GM18511 (cell line): ENCODE measurements at regions not wholly inside any gene's neighbourhood (a gene's known extent, or its start where the extent isn't known, plus 50 kb on each side); places are given as distances from the start of the nearest gene placed in this dataset.

Source experiments
- ATAC-seq: cut with Tn5 transposase; IDR thresholded peaks from one replicate; pipeline ENCODE4 v1.9.1; 2021; ENCODE audit warnings: mild to moderate bottlenecking, moderate library complexity; ENCODE audit not compliant: unreplicated experiment

DNA sequence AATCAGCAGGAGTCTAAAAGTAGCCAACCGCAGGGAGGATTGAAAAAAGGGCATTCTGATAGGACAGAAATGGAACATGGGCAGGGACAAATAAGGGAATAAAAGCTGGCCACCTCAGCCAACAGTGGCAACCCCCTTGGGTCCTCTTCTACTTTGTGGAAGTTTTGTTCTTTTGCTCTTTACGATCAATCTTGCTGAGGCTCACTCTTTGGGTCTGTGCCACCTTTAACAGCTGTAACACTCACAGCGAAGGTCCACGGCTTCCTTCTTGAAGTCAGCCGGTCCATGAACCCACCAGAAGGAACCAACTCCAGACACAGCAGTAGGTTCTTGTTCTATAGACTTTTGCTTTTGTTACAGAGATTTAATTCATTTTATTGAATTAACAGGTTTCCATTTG is 285.4 kb upstream of the CDH20 start:
- ATAC-seq, result no peak

DNA sequence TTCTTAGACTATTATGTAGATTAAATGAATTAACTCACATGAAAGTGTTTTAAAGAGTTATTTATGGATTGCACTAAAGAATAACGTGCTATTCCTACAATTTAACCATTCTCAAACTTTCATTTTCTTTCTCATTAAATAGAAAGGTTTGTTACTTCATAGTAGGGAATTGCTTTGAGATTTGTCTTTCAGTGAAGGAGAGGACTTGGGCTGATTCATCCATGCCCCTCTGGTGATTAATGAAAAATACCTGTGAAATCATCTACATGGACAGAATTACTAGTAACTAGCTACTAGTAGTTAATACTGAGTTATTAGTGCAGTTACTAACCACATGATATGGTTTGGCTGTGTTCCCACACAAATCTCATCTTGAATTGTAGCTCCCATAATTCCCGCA is 275.8 kb upstream of the CDH20 start:
- ATAC-seq, result no peak

DNA sequence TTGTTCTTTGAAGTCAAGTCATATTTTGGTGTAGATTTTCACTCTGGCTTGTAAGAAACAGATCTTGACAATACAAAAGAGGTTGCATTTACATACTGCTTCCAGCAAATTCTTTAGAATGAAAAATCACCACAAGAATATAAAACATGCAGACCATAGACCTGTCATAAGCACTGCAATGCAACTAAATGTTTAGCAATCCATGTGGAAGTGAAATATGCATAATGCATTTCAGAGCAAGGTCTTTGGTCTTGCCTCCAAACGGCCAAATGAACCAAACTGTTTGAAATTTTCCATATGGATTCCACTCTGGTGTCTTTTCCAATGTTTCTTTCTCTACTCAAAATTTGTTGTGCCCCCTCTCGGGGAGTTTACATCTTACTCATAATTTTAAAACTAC is 271.0 kb upstream of the CDH20 start:
- ATAC-seq, result no peak

DNA sequence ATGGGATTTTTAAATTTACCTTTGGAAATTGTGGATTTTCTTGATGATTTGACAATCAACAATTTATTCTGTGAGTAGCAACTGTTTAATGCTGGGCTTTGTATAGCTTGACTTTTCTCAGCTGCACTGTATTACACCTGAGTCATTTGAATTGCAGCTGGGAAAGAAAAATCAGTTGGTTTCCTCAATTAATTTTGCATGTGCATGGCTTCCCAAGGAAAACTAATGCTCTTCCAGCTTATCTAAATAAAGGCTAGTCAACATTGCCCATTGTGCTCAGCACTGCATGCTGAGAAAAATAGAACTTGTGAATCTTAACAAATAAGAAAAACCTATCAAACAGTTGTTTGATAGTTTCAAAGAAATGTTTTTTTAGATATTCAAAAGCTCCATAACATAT is 268.3 kb upstream of the CDH20 start:
- ATAC-seq, result no peak

DNA sequence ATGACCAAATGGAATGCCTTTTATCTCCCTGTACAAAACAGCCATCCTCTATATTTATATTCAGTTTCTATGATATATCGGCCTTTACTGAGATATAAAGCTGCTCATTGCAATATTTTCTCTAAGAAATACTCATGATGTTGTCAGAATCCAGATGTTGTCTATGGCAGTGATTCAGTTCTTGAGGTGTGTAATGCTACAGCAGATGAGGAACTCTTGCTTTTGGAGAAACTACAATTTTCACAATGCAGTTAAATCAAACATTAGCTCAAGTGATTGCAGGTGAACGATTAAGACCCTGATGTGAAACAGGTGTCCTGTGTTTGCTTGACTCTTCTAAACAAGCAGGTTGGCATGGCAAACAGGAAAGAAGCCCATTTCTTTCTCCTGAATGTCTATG is 256.2 kb upstream of the CDH20 start:
- ATAC-seq, result no peak

DNA sequence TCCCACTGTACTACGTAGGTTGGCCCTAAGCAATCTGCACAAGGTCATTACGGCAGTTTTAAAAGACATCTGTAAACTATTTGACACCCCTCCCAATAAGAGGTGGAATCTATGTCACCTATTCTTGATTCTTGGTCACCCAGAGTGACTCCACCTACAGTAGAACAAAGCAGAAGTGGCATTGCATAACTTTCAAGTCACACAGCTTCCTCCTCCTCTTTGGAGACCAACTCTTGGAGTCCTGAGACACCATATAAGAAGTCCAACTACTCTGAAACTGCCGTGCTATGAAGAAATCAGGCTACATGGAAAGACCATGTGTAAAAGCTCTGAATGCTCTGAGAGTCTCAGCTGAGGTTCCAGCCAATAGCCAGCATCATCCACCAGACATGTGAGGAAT is 253.5 kb upstream of the CDH20 start:
- ATAC-seq, result no peak

DNA sequence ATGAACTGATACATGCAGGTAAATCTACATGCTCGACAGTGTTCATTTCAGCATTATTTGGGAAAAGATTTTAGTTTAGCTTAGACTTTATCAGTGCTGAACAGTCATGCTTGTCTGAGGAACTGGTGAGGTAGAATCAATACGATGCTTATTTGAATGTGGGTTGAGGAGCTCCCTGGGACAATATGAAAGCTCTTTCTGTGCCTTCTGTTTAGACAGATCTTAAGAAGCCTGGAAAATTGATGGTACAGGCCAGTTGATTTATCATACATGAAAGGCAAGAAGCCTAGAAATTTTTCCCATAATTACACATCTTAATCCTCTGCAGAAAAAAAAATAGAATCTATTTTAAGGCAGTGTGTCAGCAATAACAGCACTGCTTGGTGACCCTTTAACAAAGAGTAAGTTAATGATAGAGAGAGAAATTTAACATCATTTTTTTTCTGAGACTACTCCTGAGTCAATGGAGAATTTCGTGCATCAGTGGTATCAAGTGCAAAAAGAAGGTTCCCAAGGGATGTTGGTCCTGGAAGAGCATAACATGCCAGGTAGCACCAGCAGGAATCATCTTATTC is 252.2 kb upstream of the CDH20 start:
- no peak for ATAC-seq

DNA sequence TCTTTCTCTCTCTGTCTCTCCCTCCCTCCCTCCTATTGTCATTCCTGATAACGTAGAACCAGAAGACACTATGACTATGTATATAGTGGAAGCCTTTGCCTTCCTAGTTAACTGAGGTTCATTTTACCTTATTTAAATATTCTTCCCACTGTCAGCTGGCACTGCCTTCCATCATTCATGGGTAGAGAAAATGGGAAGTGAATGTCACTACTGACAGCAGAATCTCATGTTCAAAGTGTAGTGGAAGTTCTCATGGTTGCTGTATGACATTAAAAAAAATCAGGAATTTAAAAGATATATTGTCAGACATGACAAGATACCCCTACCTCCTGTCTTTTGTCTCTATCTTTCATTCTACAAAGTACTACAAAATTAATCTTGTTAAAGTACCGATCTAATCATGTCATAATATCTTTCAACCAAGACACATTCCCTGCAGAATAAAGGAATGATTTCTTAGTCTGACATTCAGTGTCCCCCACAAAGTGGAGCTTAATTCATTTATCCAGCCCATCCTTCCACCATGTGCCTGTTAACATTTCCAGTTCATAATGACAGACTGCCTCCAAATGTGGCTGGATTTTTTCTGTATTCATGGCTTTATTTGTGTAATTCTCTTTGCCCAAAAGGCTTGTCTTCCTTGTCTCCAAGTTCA is 250.1 kb upstream of the CDH20 start:
- ATAC-seq, result no peak

DNA sequence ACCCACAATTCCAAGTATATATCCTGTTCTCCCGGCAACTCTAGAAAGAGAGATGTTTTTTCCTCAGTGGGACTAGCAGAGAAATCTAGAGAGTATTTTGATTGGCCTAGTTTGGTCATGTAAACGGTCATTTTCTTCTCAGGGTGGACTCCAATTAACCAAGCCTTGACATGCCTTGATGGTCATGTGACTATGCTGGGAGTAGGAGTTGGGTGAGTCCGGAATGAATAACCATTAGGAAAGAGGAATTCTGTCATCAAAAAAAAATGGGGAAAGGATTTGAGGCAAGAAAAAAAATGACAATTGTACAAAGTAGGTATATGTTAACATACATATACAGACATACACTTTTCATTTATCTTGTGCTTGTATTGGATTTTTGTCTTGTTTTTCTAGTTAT is 248.2 kb upstream of the CDH20 start:
- no peak for ATAC-seq

DNA sequence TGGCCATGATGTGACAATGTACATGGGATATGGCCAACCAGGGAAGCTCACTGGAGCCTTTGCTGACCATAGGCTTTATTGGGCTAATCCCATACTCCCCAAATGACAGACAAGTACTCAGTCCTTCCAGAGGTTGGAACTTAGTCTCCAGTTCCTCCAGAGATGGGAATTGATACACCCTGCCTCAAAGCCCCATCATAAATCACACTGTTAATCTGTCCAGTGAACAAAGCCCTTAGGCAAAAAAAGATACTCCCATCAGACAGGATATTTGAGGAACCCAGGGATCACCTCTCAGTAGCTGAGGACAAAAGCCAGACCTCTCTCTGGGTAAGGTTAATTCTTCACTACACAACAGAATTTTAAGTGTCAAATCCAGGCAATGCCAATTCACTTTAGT is 247.5 kb upstream of the CDH20 start:
- no peak for ATAC-seq

DNA sequence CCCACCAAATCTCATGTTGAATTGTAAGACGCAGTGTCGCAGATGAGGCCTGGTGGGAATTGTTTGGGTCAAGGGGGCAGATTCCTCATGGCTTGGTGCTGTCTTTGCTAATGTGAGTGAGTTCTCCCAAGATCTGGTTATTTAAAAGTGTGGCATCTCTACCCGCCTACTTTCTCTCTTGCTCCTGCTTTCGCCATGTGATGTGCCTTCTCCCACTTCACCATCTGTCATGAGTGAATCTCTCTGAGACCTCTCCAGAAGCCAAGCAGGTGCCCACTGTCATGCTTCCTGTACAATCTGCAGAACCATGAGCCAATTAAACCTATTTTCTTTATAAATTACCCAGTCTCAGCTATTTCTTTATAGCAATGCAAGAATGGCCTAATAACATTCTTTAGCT is 246.6 kb upstream of the CDH20 start:
- ATAC-seq, result no peak

DNA sequence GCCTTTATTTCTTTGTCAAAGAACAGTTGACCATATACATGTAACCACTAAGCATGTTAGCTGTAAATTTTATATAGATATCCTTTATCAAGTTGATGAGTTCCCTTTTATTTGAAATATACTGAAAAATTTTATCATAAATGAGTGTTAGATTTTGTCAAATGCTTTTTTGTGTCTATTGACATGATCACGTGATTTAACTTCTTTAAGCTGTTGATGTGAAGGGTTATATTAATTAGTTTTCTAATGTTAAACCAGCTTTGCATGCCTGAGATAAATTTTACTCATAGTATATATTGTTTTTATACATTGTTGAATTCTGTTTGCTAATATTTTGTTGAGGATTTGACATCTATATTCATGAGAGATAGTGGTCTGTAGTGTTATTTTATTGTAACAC is 241.9 kb upstream of the CDH20 start:
- no peak for ATAC-seq

DNA sequence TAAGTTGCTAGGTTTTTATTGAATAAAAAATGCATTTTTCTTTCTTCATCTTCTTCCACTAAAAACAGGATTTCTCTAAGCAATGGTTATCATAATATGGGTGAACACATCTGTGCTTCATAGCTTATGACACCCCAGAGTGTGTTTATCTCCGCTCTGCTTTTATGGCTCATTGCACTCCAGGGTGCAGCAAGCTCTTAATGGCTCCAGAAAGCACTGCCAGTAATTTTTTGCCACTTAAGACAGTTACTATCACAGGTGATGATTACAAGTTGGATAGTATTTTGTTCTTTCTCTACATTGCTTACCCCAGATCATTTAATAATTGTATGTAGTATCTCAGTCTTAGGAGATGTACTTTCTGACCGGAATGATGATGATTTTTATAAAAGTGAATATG is 239.3 kb upstream of the CDH20 start:
- no peak for ATAC-seq

DNA sequence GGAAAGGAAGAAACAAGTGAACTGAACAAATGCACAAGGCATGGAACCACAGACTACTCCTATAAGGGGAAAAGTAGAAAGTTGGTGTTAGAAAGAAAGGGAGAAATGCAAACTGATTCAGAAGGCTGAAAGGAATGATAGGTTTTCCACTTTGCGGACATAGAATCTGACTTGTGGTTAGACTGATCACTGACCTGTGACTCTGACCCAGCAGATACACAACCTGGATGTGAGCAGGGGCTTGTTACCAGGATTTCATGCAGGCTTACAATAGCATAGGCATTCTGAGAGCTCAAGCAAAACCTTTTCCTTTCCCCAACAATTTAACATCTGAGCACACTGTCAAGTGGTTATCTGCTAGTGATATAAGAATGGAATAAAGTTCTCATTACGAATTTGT is 237.0 kb upstream of the CDH20 start:
- ATAC-seq, result no peak

DNA sequence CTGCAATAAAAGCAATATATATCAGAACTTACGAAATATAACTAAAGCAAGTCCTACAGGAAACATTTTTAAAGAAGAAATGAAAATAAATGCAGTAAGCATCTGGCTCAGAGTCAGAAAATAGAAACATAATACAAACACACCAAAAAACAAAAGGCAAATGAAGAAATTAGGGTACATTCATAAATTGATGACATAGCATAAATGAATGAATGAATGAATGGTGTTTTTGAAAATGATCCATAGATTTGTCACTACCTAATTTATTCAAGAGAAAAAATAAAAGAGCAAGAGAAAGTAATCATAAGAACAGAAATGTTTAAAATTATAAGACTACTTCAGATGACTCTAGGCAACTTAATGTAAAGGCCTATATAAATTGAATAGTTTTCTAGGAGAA is 226.1 kb upstream of the CDH20 start:
- no peak for ATAC-seq

DNA sequence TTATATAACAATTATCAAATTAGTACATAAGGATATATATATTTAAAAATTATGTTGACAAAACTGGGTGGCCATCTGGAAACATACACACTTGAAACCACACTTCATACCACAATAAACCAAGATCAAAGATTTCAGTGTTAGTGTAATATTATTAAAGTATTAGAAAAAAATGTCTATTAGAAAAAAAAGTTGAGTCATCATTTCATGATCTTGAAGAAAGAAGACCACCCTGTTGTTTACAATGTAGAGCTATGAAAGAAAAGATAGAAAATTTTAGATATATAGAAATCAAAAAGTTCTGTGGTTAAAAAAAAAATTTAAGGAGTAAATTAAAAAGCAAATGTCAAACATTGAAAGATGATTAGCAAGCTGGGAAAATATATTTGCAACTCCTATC is 224.5 kb upstream of the CDH20 start:
- no peak for ATAC-seq

DNA sequence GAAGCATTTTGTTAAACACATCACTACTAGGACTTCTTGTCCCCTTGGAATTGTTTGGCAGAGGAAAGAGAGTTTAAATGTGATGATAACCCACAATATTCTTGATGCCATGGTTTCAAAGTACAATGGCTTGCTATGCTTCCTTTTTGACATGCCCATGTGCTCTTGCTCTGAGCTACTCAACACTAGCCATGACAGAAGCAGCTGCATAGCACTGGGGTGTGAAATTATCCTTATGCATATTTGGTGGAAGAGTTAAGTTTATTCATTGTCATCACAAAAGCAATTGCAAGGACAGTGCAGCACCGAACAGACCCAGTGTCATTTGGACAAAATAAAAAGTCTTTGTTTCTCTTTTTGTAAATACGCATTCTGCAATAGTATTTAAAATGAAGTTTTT is 209.9 kb upstream of the CDH20 start:
- no peak for ATAC-seq

DNA sequence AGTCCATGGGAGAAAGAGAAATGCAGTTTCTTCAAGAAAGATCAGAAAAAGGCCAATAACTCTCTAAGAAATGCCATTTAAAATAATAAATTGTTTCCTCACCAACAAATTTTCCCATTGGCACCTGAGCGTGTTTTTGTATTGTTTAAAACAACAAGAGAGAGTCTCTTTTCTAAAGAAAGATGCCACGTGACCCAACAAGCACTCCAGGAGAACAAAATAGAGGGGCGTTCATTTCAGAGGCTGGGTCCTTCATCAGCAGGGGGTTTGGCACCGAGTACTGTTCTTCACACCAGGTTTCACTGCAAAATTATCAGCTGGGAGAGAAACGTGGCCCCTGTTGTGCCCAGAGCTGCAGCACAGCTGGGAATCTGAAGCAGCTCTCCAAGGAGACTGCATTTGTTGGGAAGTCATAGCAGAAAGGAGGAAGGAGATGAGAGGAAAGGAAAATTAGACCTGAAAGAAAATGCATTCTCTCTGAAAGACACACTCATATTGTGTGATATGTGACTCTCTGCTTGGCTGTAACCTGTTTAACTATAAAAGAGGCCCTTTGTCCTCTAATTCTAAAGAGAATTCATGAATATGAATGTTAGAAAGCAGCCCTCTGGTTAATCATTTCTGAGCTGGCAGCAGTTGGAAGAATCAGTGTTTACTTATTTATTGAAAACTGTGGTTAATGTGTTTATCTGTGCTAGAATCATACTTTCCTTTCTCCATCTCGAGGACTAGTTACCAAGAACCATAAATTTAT is 205.3 kb upstream of the CDH20 start:
- no peak for ATAC-seq

DNA sequence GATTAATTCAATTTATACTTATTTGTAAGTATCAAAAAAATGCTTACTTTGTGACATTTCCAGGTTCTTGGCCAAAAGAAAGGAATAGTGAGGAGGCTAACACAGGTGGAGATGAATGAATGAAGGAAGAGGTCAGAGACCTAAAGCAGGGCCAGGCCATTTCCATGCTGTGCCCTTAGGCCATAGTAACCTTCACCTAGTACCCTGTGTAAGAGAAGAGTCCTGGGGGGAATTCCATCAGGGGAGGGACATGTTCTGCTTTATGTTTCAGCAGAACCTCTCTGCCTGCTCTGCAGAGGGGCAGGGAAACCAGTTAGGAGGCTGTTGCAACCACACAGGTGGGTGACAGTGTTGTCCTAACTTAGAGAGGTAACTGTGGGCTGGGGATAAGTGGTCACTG is 204.2 kb upstream of the CDH20 start:
- ATAC-seq, result no peak

DNA sequence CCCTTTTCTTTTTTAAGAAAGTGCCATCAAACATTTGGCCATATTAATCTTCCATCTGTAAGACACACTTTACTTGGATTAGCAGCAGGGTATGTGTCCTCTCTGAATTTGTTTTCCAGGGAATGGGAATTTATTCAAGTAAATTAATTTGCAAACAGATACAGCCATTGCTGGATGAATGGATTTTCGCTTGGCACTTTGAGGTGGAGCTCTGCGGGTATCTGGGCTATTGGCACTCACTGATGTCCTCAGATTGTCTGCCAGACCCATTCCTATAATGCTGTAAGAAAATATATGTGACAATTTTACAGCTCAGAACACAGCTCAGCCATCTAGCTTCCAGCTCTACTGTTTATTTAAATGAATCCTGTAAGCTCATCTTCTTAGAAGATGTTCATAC is 201.2 kb upstream of the CDH20 start:
- ATAC-seq, result no peak

DNA sequence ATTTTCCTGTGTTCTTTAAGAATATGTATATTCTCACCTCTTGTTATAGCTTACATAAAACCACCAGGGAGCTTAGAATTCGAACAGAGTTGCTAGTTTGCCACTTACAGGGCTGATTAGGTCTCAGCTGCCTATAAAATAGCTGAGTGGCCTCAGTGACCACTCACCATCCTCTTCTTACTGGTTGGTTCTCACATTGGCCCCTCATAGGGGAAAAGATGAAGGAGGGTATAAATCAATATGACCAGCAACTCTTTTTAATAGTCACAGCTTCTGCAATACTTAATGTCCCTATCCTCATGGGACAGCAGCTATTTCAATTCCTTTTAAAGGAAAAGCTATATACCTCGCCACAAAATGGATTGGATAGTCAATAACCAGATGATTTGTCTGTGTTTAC is 199.4 kb upstream of the CDH20 start:
- ATAC-seq, result no peak

DNA sequence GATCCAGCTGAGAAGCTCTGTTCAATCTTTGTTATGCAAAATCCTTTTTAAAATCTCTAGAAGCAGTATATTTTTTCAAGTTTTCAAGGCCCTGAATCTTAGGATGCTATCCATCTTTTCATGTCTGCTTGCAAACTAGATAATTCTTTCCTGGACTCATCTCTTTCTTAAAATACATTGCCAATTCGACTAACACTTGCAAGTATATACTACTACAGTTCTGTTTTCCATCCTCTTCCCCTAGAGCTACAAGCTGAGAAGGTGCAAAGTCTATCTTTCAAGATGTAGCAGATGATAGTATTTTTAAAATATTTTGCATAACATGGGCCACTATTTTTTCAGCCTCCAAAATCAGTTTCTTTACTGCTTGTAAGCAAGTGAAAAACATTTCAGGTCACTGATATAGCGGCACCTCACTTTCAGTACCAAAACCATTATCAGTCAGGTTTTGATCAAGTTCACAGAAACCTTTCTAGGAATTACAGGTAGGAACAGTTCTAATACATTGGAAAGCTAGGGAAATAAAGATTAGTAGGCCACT is 196.4 kb upstream of the CDH20 start:
- no peak for ATAC-seq
